DND-41 (cell line): ENCODE measurements at regions not wholly inside any gene's neighbourhood (a gene's known extent, or its start where the extent isn't known, plus 50 kb on each side); places are given as distances from the start of the nearest gene placed in this dataset.

Experiments
- CTCF ChIP-seq: IDR thresholded peaks from 2 replicates; pipeline ENCODE4 v1.5.1; 2012; ENCODE audit warnings: borderline replicate concordance, low read length, moderate library complexity, mild to moderate bottlenecking; ENCODE audit not compliant: poor library complexity, severe bottlenecking; ENCODE audit errors: extremely low read depth
- EZH2 ChIP-seq: IDR thresholded peaks from 3 replicates; pipeline ENCODE4 v1.6.1; 2012; ENCODE audit warnings: borderline replicate concordance, low read depth, mild to moderate bottlenecking, moderate library complexity, low read length, inconsistent platforms; ENCODE audit not compliant: severe bottlenecking

GRCh38 chr3:164096352-164096751 lies 981.9 kb downstream of the SI start:
- no peak for TF ChIP-seq EZH2
- TF ChIP-seq CTCF: no peak
